Thymus (tissue), 11 donors: ENCODE measurements at regions not wholly inside any gene's neighbourhood (a gene's known extent, or its start where the extent isn't known, plus 50 kb on each side); places are given as distances from the start of the nearest gene placed in this dataset.
"Not testable (repeated sequence)": the region's sequence is repeated elsewhere in the genome, so short reads cannot be mapped to it uniquely, and the experiment has no call there.

Experiments
- DNase-seq, 9 donors: peaks; one replicate each; pipeline ENCODE4 v3.0.0-alpha.2; 2013; ENCODE audit warnings: low spot score in 9 of 9, low read depth in 6 of 9, missing footprints in 1 of 9
- H3K27ac ChIP-seq, 2 donors: one replicate each; pipeline ENCODE4 v1.5.1; 2013; ENCODE audit warnings: control low read depth in 1 of 2, low read depth in 1 of 2, low read length in 1 of 2, mild to moderate bottlenecking in 1 of 2, moderate library complexity in 1 of 2
- H3K27me3 ChIP-seq, 2 donors: one replicate each; pipeline ENCODE4 v1.5.1; 2013; ENCODE audit warnings: low read length in 1 of 2; ENCODE audit not compliant: control insufficient read depth in 2 of 2, insufficient read depth in 1 of 2
- H3K36me3 ChIP-seq, 2 donors: one replicate each; pipeline ENCODE4 v1.5.1; 2013; ENCODE audit warnings: low read length in 1 of 2, mild to moderate bottlenecking in 1 of 2, moderate library complexity in 1 of 2; ENCODE audit not compliant: control insufficient read depth in 2 of 2, insufficient read depth in 2 of 2
- H3K4me1 ChIP-seq, 2 donors: one replicate each; pipeline ENCODE4 v1.5.1; 2013; ENCODE audit warnings: low read length in 2 of 2; ENCODE audit not compliant: control insufficient read depth in 2 of 2, insufficient read depth in 2 of 2
- H3K4me3 ChIP-seq, 2 donors: one replicate each; pipeline ENCODE4 v1.5.1; 2013; ENCODE audit warnings: low read length in 2 of 2, control low read depth in 1 of 2, mild to moderate bottlenecking in 1 of 2
- H3K9me3 ChIP-seq, 2 donors: one replicate each; pipeline ENCODE4 v1.5.1; 2013; ENCODE audit warnings: low read length in 1 of 2, mild to moderate bottlenecking in 1 of 2; ENCODE audit not compliant: control insufficient read depth in 2 of 2, insufficient read depth in 1 of 2
- WGBS: extraction: QIAGEN DNeasy Blood & Tissue Kit; methylation state at CpG from one replicate; pipeline ENCODE4 v1.1.7; 2013; 5-methylcytosine and 5-hydroxymethylcytosine counted together
- donor health status: healthy.

DNA sequence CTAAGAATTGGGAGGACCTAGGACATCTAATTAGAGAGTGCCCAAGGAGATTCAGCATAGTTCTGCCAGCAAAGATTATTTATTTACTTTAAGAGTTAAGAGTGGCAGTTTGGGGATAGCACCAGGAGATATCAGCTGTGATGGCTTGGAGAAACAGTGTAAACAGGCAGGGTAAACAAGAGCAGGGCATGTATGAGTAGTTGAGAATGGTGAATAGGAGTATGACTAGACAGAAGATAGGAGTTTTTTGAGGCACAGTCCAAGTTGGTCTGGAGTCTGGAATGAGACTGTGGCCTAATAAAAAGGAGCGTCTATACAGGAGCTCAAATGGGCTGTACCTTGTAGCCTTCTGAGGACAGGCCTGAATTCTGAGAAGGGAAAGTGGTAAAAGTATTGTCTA is 404.1 kb downstream of the BCKDHB start:
- WGBS: 93% methylated on average over 1 of the region's 1 CpG
- not testable (repeated sequence) for DNase-seq, H3K4me1 ChIP-seq, H3K4me3 ChIP-seq, H3K27ac ChIP-seq, H3K9me3 ChIP-seq, H3K27me3 ChIP-seq, H3K36me3 ChIP-seq

DNA sequence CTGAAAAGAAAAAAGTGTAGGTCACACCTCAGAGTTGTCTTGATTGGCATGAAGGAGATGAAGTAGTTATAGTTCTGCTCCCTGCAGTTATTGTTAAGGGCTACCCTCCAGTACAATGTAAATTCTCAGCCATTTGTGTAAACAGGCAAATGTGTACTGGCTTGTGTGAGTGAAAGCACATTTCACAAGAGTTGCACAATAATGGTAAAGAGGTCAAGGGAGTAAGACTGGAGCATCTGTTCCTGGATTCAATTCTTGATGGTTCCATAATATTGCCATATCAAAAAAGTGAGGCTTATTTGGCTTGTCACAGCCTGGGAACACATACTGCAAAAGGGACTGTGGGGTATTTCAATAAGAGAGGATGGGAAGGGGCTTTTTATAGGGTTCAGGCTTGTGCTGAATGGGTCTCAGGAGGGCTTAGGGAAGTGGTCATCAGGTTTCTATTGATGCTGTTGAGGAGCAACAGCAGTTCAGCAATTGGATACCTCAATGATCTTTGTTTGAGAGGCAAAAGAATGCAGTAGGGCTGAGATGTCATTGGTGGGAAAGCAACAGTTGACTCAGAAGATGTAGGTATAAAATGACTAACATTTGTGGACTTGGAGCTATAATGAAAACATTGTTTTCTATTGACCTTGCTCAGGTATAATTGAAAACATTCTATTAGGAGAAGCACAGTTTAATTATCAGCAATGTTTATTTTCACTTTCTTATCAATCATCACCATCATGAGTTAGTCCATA is 402.6 kb downstream of the BCKDHB start:
- Histone ChIP-seq H3K4me3 (no peak overlapping the region), H3K27ac (no peak overlapping the region), H3K4me1 (no peaks in the 10 kb centered on the region), H3K27me3 (no peaks in the 10 kb centered on the region), H3K36me3 (no peaks in the 10 kb centered on the region), H3K9me3 (no peaks in the 10 kb centered on the region)
- no peak for DNase-seq

DNA sequence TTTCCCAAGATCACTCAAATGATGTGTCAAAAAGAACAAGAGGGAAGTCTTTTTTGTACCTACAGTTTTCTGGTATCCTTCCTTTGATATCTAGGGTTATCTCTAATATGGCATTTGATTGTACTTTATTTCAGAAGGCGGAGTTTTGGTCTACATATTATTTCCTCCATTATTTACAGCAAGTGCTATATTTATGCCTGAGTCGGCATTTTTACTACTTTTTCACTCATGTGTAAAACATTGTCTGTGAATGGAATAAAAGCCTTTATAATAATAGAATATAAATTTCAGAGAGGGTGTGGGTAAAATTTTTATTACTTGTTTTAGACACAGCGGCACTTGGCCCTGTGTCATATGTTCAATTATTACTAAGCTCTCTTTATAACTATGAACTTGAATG is 398.4 kb downstream of the BCKDHB start:
- no peaks in the 10 kb centered on the region for H3K9me3 ChIP-seq
- DNase-seq: no peak
- no peaks in the 10 kb centered on the region for H3K36me3 ChIP-seq
- no peaks in the 10 kb centered on the region for H3K4me1 ChIP-seq
- H3K27ac ChIP-seq: no peak overlapping the region
- no peaks in the 10 kb centered on the region for H3K27me3 ChIP-seq
- WGBS: 97% methylated on average over 3 of the region's 3 CpGs
- no peak overlapping the region for H3K4me3 ChIP-seq

DNA sequence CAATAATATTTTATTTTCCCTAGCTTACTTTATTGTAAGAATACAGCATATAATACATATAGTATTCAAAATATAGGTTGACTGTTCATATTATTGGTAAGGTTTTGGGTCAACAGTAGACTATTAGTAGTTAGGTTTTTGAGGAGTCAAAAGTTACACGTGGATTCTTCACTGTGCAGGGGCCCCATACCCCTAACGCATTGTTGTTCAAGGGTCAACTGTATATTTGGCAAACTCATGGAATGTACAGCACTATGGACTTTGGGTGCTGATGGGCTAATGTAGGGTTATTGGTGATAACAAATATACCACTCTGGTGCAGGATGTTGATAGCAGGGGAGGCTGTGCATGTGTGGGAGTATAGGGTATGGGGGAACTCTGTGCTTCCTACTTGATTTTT is 397.2 kb downstream of the BCKDHB start:
- H3K27me3 ChIP-seq: no peaks in the 10 kb centered on the region
- H3K4me3 ChIP-seq: no peak overlapping the region
- DNase-seq: no peak
- WGBS: 86% methylated on average over 2 of the region's 2 CpGs
- no peaks in the 10 kb centered on the region for H3K4me1 ChIP-seq
- H3K27ac ChIP-seq: no peak overlapping the region
- H3K36me3 ChIP-seq: no peaks in the 10 kb centered on the region
- no peaks in the 10 kb centered on the region for H3K9me3 ChIP-seq

DNA sequence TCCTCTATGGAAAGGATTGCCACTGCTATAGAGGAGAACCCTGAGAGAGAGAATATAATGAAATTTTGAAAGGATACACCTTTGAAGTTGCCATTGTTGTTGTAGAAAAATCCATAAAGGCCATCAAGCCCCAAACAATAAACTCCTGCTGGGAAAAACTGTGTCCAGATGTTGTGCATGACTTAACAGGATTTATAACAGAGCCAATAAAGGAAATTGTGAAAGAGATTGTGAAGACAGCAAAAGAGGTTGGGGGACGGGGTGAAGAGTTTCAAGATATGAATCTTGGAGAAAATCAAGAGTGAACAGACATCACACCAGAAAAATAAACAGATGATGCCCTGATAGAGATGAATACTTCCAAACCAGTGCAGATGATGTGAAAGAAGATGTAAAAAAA is 396.4 kb downstream of the BCKDHB start:
- Histone ChIP-seq H3K27ac (no peak overlapping the region), H3K9me3 (no peaks in the 10 kb centered on the region), H3K4me1 (no peaks in the 10 kb centered on the region), H3K4me3 (no peak overlapping the region), H3K36me3 (no peaks in the 10 kb centered on the region), H3K27me3 (no peaks in the 10 kb centered on the region)
- WGBS: 62% methylated on average over 1 of the region's 1 CpG
- no peak for DNase-seq

DNA sequence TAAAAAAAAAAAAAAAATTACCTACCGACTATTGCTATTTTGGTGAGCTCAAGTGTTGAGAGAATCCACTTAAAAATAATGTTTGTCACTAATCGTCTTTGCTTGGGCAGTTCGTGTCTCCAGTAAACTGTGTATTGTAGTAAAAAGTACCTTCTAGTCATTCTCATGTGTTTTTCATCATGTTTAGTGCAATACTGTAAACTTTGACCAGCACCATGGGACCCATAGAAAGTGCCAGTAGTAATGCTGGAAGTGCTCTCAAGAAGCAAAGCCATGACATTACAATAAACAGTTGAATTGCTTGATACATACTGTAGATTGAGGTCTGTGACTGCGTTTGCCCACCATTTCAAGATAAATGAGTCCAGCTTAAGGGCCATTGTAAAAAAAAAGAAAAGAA is 395.2 kb downstream of the BCKDHB start:
- Histone ChIP-seq H3K27ac (no peak overlapping the region), H3K27me3 (no peaks in the 10 kb centered on the region), H3K9me3 (no peaks in the 10 kb centered on the region), H3K36me3 (no peaks in the 10 kb centered on the region), H3K4me1 (no peaks in the 10 kb centered on the region), H3K4me3 (no peak overlapping the region)
- DNase-seq: no peak
- WGBS: 92% methylated on average over 4 of the region's 4 CpGs

DNA sequence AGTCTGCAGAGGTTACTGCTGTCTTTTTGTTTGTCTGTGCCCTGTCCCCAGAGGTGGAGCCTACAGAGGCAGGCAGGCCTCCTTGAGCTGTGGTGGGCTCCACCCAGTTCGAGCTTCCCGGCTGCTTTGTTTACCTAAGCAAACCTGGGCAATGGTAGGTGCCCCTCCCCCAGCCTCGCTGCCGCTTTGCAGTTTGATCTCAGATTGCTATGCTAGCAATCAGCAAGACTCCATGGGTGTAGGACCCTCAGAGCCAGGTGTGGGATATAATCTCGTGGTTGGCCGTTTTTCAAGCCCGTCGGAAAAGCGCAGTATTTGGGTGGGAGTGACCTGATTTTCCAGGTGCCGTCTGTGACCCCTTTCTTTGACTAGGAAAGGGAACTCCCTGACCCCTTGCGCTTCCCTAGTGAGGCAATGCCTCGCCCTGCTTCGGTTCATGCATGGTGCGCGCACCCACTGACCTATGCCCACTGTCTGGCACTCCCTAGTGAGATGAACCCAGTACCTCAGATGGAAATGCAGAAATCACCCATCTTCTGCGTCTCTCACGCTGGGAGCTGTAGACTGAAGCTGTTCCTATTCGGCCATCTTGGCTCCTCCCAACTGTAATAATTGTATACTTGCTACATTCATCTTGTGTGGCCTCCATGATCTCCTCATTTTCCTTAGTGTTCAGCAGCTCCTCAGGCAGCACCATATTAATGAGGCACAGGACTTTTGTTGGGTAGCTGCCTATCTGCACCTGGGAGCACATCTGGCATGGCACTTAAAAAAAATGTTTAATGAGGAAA is 391.4 kb downstream of the BCKDHB start:
- not testable (repeated sequence) for DNase-seq, H3K9me3 ChIP-seq, H3K27me3 ChIP-seq, H3K36me3 ChIP-seq, H3K4me3 ChIP-seq, H3K27ac ChIP-seq, H3K4me1 ChIP-seq
- WGBS: 78% methylated on average over 18 of the region's 18 CpGs

DNA sequence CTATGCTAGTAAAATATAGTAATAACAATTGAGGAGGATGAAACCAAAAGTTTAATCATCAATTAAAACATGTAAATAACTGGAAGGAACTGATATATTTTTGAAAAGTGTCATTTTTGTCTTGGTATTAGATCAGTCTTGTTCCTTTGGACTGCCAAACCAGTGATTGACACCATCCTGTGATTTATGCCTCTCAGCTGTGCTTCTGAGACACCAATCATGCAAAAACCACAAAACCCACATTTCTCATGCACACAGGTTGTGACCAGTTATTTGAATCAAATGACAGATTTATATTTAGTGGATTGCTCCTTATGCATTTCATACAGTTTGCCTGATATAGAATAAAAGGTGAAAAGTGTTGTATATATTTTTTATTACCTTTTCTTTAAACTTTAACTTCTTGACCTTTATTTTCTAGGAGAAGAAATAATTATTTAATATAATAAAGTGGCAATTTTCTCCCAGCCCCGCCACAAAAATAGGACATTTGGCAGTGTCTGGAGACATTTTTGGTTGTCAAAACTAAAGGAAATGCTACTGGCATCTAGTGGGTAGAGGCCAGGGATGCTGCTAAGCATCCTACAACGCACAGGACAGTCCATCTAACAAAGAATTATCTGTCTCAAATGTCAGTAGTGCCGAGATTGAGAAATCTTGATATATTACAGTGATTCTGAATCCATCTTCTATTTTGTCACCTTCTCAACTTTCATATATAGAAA is 383.6 kb downstream of the BCKDHB start:
- DNase-seq: no peak

DNA sequence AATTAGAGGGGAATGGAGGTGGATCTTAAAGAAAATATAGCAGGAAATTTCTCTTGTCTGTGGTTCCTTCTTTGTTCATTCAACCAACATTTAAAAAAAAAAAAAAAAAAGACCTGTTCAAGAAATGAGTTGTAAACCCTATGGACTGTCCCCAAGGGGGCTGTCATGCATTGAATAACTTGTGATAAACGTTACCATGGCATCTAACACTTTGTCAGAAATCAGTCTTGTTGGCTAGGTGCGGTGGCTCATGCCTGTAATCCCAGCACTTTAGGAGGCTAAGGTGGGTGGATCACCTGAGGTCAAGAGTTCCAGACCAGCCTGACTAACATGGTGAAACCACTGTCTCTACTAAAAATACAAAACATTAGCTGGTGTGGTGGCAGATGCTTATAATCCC is 381.7 kb downstream of the BCKDHB start:
- no peaks in the 10 kb centered on the region for H3K4me1 ChIP-seq
- 80% methylated on average over 2 of the region's 2 CpGs for WGBS
- no peak for DNase-seq
- no peak overlapping the region for H3K4me3 ChIP-seq
- no peaks in the 10 kb centered on the region for H3K9me3 ChIP-seq
- no peaks in the 10 kb centered on the region for H3K36me3 ChIP-seq
- no peak overlapping the region for H3K27ac ChIP-seq
- H3K27me3 ChIP-seq: no peaks in the 10 kb centered on the region

More for the DNA sequence above, 383.6 kb downstream of the BCKDHB start:
- no peaks in the 10 kb centered on the region for H3K4me1 ChIP-seq
- H3K4me3 ChIP-seq: no peak overlapping the region
- WGBS: 70% methylated on average over 3 of the region's 3 CpGs
- H3K9me3 ChIP-seq: no peaks in the 10 kb centered on the region
- no peaks in the 10 kb centered on the region for H3K36me3 ChIP-seq
- H3K27me3 ChIP-seq: no peaks in the 10 kb centered on the region
- no peak overlapping the region for H3K27ac ChIP-seq
